ENCODE measurements at regions not wholly inside any gene's neighbourhood (a gene's known extent, or its start where the extent isn't known, plus 50 kb on each side); places are given as distances from the start of the nearest gene placed in this dataset.

DNA sequence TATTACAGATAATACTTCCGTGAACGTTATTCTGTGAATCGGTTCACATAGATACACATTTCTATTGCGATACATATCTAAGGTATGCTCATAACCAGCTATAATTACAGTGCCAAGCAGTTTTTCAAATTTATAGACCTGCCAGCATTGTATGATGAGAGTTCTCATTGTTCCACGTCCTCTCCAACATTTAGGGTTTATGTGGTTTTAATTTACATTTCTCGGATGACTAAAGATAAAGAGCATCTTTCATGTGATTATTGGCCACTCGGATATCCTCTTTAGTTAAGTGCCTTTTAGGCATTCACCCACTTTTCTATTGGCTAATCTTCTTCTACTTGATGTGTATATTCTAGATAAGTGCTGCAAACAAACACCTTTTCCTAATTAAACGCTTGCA, 134.7 kb upstream of the CCDC54 start:
- DNase-seq, result no peak

DNA sequence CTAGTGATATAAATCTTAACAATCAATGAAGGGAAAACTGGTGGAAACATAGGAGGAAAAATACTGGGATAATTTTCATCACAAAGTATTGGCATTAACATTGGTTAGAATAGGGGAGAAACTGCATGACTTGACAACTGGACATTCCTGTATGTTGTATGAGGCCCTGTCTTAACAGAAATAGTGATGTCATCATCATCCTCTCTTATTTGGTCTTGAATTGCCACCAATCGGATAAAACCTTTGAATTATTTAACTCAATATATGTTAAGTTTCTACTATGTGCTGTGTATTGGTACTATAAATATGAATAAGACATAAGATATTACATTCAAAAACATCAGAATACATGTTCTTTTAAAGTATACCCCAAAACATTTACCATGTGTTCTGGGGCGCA, 130.1 kb upstream of the CCDC54 start:
- DNase-seq, result no peak

DNA sequence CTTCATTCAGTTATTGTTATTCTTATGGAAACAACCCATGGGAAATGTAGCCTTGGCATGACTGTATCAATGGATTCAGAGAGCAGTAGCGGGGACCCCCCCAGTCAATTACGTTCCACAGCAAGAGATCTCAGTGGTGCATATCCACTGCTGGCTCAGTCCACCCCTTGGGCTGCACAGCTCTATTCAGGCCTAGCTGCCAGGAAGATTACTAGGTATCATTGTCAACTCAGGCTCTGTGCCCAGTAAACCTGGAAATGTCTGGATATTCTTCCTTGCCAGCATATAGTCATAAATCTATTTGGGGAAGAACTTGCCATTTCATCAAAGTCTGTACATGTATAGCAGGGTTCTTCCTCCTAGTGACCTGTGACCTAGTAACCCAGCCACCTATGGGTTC, 128.1 kb upstream of the CCDC54 start:
- DNase-seq, result no peak

DNA sequence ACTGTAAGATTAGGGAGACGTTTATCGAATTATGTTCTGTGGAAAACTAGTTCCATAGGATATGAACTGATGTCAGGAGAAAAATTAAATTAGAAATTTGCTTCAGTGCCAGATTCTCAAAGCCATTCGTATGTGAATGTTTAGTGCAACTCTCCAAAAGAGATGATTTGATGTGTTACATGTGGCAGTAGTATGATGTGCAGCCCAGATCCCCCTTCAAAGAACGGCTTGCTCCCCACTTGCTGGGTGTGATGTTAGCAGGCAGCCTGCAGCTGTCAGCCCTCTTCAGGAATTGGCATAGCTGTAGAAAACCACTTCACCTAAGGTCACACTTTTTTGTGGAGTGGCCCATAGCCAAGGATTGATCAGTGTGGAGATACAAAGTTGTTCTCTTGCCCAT, 127.0 kb upstream of the CCDC54 start:
- no peak for DNase-seq

DNA sequence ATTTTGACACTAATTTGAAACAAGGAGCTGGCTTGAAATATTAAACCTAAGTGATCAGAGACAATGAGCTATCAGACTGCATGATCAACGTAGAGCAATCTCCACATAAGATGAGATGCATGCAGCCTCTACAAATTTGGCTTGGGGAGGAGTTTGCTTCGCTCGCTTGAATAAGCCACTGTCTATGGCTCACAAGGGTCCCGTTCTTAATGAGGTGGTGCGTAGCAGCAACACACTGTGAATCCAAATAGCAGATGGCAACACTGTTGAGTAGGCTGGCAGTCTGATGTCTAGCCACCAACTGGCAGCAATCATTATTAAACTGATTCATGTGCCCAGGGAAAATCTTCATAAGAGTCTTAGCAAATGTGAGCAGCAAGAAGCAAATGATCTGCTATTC, 125.4 kb upstream of the CCDC54 start:
- DNase-seq, result no peak

DNA sequence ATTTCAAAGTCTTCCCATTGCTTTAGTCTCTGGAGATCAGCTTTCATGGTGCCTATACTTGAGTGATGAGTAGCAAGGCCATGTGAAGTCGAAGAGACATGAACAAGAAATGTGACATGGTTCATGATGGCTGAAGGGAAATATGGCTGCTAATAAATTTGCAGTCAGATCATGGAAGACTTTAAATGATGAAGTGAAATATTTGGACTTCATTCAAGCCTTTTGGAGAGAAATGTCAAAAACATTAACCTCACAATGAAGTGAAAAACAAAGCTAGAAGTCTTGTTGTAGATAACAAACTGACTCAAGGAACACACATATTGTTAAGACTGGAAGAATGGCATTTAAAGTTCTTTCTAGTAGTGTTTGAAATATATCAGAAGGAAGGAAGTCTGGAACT, 120.3 kb upstream of the CCDC54 start:
- DNase-seq, result no peak

DNA sequence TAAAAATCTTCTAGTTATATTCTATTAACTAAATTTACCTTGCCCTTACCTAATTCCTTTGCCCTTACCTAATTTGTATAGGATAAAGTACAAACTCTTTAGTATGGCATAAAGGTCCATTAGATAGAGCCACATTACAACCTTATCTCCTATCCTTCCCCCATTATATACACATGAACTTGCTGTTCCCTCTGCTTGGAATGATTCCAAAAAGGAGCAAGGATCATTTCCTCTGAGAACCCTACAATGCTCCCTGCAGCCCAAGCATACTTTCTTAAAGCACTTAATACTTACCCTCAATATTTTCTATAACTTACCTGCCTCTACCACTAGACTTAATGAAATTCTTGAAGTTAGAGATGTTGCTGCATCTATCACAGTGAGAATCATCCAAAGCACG, 118.9 kb upstream of the CCDC54 start:
- no peak for DNase-seq

DNA sequence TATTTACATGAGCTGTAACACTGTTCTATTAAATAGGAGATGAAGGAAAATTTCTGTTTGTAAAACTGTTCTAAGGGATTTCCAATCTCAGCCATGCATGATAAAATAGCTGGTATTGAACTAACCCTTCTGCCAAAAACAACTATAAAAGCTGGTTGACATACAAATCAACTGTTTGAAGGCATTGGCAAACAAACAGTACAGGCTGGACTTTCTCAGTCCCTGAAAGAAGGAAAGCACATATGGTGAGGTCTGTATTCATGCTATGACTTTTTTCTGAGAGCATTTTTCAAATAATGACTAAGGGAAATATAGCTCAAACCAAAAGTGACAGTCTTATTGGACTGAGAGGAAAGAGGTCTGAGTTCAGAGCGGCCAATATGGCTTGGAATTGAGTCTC, 117.0 kb upstream of the CCDC54 start:
- DNase-seq, result no peak

DNA sequence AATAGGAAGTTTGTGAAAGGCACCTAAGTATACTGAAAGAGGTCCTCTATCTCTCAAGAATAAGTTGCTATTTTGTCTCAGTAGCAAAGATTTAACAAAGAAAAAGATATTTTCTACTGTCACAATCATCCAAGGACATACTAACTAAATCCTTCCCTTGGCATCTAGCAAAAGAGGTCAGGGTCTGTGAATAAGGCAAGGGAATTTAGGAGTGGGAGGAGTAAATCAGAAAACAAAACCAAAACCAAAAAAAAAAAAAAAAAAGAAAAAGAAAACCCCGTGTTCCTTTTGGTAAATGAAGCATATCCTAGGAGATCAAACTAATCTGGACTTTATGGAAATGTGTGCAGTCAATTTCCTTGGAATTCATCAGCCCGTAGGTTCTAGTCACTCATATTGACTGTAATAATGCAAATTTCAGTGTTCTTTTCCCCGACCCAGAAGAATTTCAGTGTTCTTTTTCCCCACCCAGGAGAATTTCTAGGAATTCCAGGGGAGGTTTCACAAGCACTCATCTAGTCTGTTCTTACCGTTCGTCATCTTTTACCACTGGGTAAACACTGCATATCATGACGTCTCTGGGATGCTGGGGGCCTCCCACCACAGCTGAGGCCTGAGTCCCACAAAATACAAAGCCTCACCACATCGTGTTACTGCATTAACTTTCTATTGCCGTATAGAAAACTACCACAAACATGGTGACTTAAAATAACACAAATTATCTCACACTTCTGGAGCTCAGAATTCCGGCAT, 113.8 kb upstream of the CCDC54 start:
- no peak for DNase-seq

DNA sequence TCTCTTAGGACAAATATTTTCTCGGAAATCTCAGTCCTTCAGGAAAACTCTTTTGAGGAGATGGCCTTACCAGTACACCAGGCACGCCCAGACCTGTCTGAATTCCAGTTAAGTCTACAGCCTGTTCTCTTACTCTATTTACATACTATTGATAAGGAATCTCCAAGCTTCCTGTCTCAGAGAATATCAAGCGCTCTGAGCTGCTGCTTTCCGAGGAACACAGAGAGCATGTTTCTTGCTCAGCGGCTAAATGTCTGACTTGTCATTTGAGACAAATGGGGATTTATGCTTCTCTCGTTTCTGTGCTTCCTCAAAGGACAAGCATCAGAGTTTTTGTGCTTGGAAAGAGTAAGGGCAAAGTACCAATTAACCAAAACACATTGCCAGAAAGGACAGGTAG, 112.4 kb upstream of the CCDC54 start:
- no peak for DNase-seq

DNA sequence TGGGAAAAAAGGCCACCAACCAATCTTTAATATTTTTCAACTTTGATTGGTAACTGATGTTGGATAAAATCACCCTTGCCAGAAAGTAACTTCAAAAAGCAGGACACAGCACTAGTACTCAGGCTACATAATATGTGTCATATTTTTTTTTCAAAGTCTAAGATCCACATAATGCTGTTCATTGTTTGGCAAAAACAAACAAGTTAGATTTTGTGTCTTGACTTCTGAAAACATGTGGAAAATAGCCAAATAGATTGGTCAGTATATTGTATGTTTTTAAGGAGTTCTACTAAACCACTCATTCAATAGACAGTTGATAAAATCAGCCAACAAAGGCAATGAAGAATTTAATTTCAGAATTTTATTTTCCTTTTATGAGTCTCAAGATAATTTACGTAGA, 111.7 kb upstream of the CCDC54 start:
- DNase-seq, result no peak

DNA sequence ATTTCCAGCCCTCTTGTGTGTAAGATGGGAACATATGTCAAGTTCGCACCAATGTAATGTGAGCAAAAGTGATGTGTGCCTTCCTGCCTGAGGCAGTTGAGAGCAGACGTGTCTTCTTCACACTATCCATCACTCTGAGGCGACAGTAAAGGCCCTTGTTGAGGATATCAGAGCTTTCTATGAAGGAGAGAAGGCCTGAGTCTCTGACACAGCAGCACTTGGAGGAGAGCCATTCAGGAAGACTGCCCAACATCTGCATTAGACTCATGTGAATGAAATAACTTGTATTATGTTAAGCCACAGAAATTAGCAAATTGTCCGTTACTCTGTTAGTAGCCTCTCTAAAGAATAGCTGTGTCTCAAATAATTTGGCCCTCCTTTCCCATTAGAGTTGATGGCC, 108.8 kb upstream of the CCDC54 start:
- no peak for DNase-seq

DNA sequence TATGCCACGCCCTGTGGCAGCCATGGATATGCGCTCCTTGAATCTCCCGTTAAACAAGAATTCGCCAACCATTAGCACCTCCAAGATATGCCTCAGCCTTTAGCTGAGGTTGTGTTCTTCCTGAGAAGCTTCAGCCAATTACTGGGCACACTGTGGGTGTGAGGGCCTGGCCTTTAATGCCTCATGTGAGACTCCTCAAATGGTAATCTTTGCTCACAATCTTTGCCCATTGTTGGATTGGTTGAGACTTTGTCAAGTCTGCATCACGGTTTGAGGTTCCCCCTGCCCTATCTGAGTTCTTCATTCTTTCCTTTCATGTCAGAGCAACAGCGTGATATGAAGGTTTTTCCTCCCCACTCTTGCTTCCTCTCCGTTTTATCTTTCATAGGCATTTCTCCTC, 108.1 kb upstream of the CCDC54 start:
- DNase-seq, result no peak

DNA sequence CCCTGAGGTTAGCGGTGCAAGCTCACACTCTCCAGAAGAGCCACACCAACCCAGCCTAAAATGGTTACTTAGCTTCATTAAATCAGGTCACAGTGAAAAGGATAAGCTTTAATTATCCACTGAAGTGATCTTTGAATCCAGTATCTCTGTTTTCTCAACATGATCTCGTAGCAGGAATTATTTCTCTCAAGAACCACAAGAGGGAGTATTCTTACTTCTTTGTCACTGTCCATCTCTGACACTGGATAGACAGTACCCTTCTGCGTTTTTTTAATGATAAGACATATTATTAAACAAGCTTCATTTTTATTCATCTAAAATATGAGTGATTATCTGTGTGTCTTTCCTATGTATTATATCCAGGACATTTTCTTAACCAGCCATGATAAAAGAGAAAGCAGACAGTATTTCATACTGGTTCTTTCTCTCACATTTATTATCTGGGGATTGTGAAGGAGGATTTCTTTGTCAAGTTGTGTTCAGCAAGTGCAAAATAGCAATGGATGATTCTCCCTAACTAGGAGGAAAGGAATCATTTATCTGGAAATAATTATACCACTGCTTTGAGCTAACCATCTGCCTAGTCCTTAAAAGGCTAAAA, 105.4 kb upstream of the CCDC54 start:
- no peak for DNase-seq

DNA sequence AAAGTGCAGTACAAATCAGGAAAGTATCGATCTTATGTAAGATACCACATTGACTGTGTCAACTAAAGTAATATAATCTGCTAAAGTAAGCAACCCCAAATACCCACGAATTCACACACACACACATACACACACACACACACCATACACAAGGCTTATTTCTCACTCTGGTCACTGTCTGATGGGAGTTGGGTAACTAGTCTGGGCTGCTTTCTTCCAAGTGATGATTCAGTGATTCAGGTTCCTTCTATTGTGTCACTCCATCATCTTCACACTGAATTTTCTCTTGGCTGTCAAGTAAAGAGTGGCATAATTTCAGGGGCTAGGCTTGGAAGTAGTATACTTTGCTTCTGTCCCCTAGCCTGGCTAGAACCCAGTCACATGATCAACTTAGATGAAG, 104.8 kb upstream of the CCDC54 start:
- no peak for DNase-seq

DNA sequence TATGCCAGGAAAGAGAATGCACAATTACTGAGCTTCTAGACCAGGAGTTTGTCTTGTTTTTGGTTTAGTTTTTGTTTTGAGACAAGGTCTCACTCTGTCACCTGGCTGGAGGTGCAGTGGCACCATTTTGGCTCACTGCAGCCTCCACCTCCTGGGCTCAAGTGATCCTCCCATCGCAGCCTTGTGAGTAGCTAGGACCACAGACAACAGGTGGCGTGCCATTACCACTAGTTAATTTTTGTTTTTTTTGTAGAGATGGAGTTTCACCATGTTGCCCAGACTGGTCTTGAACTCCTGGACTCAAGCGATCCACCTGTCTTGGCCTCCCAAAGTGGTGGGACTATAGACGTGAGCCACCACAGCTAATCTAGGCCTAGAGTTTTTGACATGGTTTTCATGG, 104.4 kb upstream of the CCDC54 start:
- DNase-seq, result no peak

DNA sequence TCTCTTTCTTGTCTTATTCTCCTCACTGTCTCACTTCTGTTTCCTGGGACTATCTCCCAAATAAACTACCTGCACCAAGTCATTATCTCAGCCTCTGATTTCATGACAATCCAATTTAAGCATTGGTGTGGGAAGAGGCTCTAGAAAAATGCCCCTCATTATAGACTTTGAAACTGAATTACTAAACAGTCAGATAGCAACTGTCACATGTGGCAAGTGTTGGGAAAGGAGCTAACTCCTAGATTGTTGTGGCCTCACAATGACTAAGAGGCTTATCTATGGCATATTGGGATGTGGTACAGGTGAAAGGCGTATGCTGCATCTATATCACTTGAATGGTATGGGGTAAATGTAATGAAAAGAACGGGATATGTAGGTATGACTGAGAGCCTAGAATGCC, 103.5 kb upstream of the CCDC54 start:
- no peak for DNase-seq

DNA sequence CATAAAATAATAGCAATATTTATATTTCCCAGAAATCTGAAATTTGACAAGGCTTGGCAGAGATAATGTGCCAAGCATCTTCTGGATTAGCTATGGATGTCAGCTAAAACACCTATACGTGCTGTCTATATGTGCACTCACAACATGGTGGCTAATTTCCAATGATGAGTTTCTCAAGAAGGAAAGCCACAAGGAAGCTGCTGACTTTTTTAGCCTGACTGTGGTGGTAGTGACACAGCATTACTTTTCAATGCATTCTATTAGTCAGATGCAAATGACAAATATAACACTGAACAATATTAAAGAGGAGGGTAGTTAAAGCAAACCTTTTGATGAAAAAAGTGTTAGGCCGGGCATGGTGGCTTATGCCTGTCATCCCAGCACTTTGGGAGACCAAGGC, 101.7 kb upstream of the CCDC54 start:
- DNase-seq, result no peak

DNA sequence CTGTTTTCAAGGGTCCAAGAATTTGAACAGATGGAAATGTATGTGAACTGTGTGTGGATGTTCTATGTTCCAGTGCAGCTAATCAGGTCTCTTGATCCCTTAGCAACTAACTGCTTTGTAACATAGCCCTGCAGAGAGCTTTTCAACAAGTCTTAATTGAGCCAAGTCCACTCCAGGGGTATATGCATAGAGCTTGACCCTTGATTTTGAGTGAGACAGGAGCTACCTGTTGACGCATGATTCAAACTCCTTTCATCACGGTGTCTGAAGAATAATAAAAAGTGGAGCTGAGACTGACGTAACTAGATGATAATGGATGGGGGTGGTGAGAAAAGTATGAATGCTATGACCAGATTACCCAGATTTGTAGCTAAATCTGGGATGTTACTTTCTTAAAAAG, 93.3 kb upstream of the CCDC54 start:
- DNase-seq, result no peak

DNA sequence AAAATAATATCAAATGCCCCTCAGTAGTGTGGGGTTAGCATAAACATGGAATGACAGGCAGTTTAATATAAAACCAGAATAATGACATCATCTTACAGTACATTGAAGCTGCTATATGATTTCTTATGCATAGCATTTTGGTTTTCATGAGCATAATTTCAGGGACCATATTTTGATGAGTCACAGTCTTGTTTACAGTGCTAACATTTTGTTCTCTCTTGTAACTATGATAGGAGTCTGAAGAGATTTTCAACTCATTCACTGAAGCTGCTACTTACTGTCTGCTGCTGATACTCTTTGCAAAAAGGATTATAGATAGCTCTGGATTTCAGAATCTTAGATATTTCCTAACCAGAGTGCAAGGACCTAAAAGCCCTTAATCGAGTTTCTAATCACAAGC, 92.6 kb upstream of the CCDC54 start:
- no peak for DNase-seq

DNA sequence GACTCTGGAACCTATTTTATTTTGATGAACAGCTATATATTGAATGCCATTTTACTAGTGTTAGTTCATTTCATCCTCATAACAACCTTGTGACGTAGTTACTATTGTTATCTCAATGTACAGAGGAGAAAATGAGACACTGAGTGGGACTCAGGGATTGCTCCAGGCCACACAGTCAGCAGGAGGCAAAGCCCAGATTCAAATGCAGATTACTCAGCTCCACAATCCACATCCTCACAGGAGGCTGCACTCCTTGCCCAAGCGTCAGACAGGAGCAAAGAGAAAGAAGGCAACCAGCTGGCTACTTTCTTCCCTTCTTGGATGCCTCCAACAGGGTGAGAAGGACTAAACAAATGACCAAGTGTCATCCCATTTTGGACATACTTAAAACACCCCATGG, 92.0 kb upstream of the CCDC54 start:
- no peak for DNase-seq

DNA sequence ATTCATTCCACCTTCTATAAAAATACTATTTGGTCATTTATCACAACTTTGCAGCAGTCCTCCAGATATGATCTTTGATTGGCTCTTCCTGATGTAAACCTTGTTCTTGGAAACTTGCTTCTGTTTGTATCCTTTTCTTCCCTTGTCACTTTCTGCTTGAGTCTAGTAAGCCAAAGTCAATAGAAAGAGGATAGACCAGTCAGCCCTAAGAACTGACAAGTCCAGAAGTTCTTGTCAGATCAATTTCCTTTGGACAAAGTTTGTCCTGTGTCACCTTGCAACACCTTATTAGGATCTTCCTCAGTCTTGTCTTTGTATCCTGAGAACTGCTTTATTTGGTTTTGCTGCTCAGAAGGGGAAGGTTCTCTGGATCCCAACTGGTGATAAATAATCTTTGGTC, 87.9 kb upstream of the CCDC54 start:
- no peak for DNase-seq

DNA sequence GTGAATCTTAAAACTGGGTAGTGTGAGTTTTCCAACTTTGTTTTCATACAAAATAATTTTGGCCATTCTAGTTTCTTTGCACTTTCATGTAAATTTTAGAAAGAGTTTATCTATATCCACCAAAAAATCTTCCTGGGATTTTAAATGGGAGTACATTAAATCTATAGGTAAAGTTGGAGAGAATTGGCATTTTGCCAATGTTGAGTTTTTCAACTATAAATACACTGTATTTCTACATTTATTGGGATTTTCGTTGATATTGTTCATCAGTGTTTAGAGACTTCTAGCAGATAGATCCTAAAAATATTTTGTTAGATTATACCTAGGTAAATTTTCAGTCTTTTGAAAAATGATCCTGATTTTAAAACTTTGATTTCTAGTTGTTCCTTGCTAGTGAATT, 83.1 kb upstream of the CCDC54 start:
- DNase-seq, result no peak

DNA sequence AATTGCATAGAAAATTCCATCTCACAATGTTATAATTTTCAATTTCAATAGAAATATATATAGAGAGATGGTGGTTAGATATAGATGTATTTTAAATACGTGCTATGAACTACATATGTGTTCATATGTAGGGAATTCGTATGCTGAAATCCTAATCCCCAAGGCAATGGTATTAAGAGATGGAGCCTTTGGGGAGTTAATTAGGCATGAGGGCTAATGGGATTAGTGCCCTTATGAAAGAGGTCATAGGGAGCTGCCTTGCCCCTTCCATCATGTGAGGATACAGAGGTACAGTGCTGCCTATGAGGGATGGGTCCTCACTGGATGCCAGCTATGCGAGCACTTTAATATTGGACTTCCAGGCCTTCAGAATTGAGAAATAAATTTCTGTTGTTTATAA, 79.6 kb upstream of the CCDC54 start:
- DNase-seq, result no peak

DNA sequence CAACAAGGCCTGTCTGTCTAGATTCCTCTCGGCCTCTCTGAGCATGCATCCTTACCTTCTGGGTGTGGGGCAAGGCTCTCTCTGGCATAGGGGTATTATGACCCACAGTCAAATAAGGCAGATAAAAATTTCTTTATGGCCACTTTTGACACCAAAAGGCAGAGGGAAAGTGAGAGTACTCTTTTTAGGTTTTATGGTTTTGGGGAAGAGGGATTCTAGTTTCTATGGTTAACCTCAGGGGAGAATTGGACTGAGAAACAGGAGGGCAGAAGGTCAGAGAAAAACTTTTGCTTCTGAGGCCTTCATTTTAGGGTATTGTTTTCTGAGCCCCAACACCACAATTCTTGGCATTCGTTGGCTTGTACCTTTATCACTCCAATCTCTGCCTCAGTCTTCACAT, 70.0 kb upstream of the CCDC54 start:
- no peak for DNase-seq
